ENCODE measurements at regions not wholly inside any gene's neighbourhood (a gene's known extent, or its start where the extent isn't known, plus 50 kb on each side); places are given as distances from the start of the nearest gene placed in this dataset.

DNA sequence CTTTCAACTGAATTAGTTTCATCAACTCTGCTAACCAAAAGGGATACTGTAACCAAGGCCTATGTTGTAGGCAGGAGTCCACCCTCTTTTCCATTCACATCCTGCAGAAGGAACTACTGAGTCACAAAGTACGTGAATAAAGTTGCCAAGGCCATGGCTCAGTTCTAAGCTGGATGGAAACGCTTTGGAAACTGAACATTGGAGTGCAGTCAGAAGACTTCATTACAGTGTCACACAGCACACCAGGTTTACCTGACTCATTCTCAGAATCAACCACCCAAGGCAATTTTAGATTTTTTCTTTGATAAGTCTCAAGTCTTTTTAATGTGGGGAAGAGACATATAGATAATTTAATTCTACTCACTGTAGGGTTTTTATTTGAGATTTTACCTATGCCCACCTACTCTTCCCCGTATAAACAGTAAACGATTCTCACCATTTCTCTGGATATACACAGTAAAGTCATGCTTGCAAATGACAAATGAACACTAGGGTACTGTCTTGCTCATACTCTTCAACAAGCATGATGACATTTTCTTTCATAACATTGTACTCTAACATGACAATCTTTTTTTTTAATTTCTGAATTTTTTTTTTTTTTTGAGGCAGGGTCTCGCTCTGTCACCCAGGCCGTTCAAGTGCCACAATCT, 58.9 kb upstream of the RBM47 start:
- TF ChIP-seq, protein P1, sequence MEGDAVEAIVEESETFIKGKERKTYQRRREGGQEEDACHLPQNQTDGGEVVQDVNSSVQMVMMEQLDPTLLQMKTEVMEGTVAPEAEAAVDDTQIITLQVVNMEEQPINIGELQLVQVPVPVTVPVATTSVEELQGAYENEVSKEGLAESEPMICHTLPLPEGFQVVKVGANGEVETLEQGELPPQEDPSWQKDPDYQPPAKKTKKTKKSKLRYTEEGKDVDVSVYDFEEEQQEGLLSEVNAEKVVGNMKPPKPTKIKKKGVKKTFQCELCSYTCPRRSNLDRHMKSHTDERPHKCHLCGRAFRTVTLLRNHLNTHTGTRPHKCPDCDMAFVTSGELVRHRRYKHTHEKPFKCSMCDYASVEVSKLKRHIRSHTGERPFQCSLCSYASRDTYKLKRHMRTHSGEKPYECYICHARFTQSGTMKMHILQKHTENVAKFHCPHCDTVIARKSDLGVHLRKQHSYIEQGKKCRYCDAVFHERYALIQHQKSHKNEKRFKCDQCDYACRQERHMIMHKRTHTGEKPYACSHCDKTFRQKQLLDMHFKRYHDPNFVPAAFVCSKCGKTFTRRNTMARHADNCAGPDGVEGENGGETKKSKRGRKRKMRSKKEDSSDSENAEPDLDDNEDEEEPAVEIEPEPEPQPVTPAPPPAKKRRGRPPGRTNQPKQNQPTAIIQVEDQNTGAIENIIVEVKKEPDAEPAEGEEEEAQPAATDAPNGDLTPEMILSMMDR (IDR thresholded peaks at IDR 0.05), result no peak
- TF ChIP-seq ZFX (IDR thresholded peaks at IDR 0.05; ENCODE audit: borderline replicate concordance), result no peak

All from 22Rv1 (cell line).